Stimulated activated CD8-positive, alpha-beta memory T cell treated with anti-CD3 and anti-CD28 coated beads, Interleukin-4, amount 100 ng/mL, for 48 hours (primary cell): ENCODE measurements at regions not wholly inside any gene's neighbourhood (a gene's known extent, or its start where the extent isn't known, plus 50 kb on each side); places are given as distances from the start of the nearest gene placed in this dataset.
"Not testable (repeated sequence)": the region's sequence is repeated elsewhere in the genome, so short reads cannot be mapped to it uniquely, and the experiment has no call there.

Experiments used
- DNase-seq: peaks from one replicate; pipeline ENCODE4 v3.0.0-alpha.2; 2020

- DNase-seq: no peak
Observed at GRCh38 chr12:56872366-56872765, 61.8 kb downstream of the SDR9C7 start.

GRCh38 chr12:56867216-56867615 is 67.0 kb downstream of the SDR9C7 start:
- no peak for DNase-seq

DNA sequence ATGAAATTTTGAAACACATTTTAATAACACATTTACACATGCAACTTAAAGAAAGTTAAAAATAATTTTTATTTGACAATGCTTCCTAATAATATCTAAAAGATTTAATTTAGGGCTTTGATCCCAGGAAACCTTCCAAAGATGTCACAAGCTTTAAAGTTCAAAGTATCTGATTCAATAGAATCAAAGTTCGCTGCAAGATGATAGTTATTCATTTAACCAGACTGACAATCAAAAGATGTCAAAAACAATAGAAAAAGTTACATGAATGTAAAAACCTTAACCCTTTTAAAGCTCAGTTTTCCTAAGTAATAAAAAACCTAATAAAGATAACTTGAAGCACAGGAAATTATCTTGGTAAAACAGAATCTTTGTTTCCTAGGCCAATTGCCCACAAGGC is 67.7 kb downstream of the SDR9C7 start:
- DNase-seq: no peak

DNA sequence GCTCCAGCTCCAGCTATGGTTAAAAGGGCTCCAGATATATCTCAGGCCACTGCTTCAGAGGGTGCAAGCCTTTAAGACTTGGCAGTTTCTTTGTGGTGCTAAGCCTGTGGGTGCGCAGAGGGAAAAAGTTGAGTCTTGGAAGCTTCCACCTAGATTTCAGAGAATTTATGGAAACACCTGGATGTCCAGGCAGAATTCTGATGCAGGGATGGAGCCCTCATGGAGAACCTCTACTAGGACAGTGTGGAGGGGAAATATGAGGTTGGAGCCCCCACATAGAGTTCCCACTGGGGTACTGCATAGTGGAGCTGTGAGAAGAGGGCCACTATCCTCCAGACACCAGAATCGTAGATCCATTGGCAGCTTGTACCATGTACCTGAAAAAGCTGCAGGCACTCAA is 69.9 kb downstream of the SDR9C7 start:
- no peak for DNase-seq

- no peak for DNase-seq
Observed at GRCh38 chr12:56863789-56864188, 70.4 kb downstream of the SDR9C7 start.

DNA sequence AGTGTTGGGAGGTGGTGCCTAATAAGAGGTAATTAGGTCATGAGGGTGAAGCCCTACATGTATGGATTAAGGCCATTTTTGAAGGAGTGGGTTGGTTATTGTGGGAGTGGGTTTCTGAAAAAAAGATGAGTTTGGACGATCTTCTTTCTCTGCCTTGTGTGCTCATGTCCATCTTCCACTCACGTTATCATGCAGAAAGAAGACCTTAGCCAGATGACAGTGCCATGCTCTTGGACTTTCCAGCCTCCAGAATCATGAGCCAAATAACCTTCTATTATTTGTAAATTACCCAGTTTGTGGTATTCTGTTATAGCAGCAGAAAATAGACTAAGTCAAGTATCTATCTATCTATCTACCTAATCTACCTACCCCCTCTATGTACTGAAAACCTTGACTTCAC is 71.9 kb downstream of the SDR9C7 start:
- no peak for DNase-seq

DNA sequence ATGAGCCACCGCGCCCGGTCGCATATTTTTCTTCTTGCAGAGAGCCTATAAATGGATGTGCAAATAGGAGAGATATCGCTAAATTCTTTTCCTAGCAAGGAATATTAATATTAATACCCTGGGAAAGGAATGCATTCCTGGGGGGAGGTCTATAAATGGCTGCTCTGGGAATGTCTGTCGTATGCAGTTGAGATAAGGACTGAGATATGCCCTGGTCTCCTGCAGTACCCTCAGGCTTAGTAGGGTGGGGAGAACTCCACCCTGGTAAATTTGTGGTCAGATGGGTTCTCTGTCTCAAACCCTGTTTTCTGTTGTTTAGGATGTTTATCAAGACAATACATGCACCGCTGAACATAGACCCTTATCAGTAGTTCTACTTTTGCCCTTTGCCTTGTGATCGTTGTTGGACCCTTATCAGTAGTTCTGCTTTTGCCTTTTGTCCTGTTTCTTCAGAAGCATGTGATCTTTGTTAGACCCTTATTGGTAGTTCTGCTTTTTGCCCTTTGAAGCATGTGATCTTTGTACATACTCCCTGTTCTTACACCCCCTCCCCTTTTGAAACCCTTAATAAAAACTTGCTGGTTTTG is 80.7 kb downstream of the SDR9C7 start:
- not testable (repeated sequence) for DNase-seq

DNA sequence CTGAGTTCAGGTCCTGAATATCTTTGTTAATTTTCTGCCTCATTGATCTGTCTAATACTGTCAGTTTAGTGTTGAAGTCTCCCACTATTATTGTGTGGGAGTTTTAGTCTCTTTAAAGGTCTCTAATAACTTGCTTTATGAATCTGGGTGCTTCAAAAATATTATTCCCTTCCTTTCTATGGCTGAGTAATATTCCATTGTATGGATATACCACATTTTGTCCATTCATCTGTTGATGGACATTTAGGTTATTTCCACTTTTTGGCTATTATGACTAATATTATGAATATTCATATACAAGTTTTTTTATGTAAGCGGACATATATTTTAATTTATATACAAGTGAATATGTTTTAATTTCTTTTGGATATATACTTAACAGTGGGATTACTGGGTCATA is 82.7 kb downstream of the SDR9C7 start:
- DNase-seq: no peak

DNA sequence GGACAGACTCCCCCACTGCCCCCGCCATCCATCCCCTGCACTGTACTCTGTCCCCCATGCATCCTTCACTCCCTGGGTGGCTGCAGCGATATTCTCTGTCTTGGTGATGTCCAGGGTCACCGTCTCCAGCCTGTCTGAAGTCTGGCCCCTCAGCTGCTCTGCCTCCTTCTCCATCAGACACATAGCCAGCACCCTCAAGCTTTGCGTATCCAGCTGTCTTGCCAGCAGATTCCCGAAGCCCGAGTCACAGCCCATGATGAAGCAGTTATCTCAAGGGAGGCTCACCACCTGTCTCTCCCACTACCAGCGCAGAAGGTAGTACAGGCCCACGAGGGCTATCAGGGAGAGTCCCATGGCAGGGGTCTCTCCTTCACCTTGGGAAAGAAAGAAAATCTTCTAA is 77.8 kb downstream of the HSD17B6 start:
- DNase-seq: no peak

DNA sequence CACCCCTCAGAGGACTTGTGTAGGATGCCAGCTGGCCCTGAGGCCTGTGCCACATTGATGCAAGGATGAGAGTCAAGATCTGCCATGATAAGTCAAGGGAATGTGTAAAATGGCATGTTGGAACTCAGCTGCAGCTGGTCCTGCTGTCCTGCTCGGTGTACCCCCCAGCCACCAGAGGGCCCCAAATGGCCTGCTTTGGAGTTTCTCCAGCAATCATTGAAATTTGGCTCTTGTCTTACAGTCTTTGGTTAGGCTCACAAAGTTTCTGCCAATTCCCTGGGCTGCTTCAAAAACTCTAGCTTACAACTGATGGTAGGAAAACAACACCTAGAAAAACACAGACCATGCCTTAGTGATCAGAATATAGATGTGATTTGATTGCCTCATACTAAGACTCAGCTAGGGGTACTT is 76.8 kb downstream of the HSD17B6 start:
- DNase-seq: peak; percentile 56

GRCh38 chr12:56839489-56839848 is 76.3 kb downstream of the HSD17B6 start:
- no peak for DNase-seq

- no peak for DNase-seq
Observed at GRCh38 chr12:56838621-56839488, 75.7 kb downstream of the HSD17B6 start.
